HepG2 (cell line): ENCODE measurements at regions not wholly inside any gene's neighbourhood (a gene's known extent, or its start where the extent isn't known, plus 50 kb on each side); places are given as distances from the start of the nearest gene placed in this dataset.

ENCODE experiments used
- ATAC-seq: fragments of 200-7000 bp; cut with Tn5 transposase; 3 replicates; pipeline ENCODE4 v1.9.1; 2020; ENCODE audit warnings: mild to moderate bottlenecking, moderate library complexity
- BruUV-seq: library from RNA; stranded (reverse); fragments of 400-500 nt; replicated peaks from 2 replicates; lab custom pipeline; 2021; lab: Mats Ljungman, UMichigan
- CTCF ChIA-PET: fragments of 300-600 bp; formaldehyde crosslinking; extraction: SDS; loops from one replicate; lab custom pipeline; 2021; ENCODE audit warnings: low total read pairs, inconsistent platforms, low intra/inter-chr PET ratio; lab: Yijun Ruan, JAX
- POLR2A ChIA-PET: fragments of 350-600 bp; sonication (Branson Sonifier 250); formaldehyde crosslinking; loops from one replicate; lab custom pipeline; 2020; ENCODE audit warnings: antibody characterized with exemption, inconsistent platforms; lab: Yijun Ruan, JAX
- DNase-seq: peaks from one replicate; pipeline ENCODE4 v3.0.0-alpha.2; 2015; ENCODE audit warnings: low spot score
- FAIRE-seq: peaks from 3 replicates; lab custom pipeline; 2011; peaks lifted over from hg19 to GRCh38; lab: Jason Lieb, UNC
- H2AFZ ChIP-seq: one replicate; pipeline ENCODE4 v1.6.1; 2011; ENCODE audit warnings: low read length, inconsistent platforms
- H3K27ac ChIP-seq: fragments of 300-600 bp; 3 replicates; pipeline ENCODE4 v1.8.0; 2011; ENCODE audit warnings: mixed run types, mild to moderate bottlenecking, mixed read lengths, low read length, inconsistent platforms; ENCODE audit not compliant: insufficient read depth; ENCODE audit errors: extremely low read length
- H3K27me3 ChIP-seq, 2 experiments: fragments of 200-600 bp in 1 of 2; 2 replicates in 1 of 2; 3 replicates in 1 of 2; pipeline versions ENCODE4 v1.6.0 to v1.8.0; 2011; ENCODE audit warnings: low read length in 2 of 2, mild to moderate bottlenecking in 2 of 2, moderate library complexity in 2 of 2, inconsistent platforms in 1 of 2; ENCODE audit not compliant: insufficient read depth in 2 of 2, control insufficient read depth in 1 of 2
- H3K36me3 ChIP-seq, 2 experiments: fragments of 200-600 bp in 1 of 2; replicated peaks in 1 of 2; 2 replicates in 1 of 2; 3 replicates in 1 of 2; pipeline versions ENCODE4 v1.5.1 to v1.8.0; 2011; ENCODE audit warnings: low read length in 2 of 2, inconsistent platforms in 1 of 2; ENCODE audit not compliant: insufficient read depth in 2 of 2, control insufficient read depth in 1 of 2
- H3K4me1 ChIP-seq: 2 replicates; pipeline ENCODE4 v1.5.1; 2012; ENCODE audit warnings: low read length, inconsistent platforms; ENCODE audit not compliant: insufficient read depth
- H3K4me2 ChIP-seq: 2 replicates; pipeline ENCODE4 v1.6.0; 2011; ENCODE audit warnings: low read depth, low read length, inconsistent platforms
- H3K4me3 ChIP-seq, 3 experiments: fragments of 200-600 bp in 1 of 3; sonication (generic), shearing (Covaris generic) in 1 of 3; replicated peaks in 1 of 3; 2 replicates each; pipeline ENCODE4 v1.5.1; 2011 to 2016; ENCODE audit warnings: low read length in 3 of 3, inconsistent platforms in 2 of 3, low read depth in 2 of 3, mild to moderate bottlenecking in 2 of 3, control low read depth in 1 of 3, mixed read lengths in 1 of 3; ENCODE audit not compliant: insufficient read depth in 1 of 3
- H3K79me2 ChIP-seq: one replicate; pipeline ENCODE4 v1.6.1; 2011; ENCODE audit warnings: low read length, inconsistent platforms; ENCODE audit not compliant: insufficient read depth
- H3K9ac ChIP-seq: 2 replicates; pipeline ENCODE4 v1.6.0; 2011; ENCODE audit warnings: mild to moderate bottlenecking, low read depth, low read length, inconsistent platforms; ENCODE audit not compliant: insufficient read depth
- H3K9me3 ChIP-seq: 2 replicates; pipeline ENCODE4 v1.5.1; 2012; ENCODE audit warnings: mild to moderate bottlenecking, low read length
- H4K20me1 ChIP-seq: 2 replicates; pipeline ENCODE4 v1.6.0; 2011; ENCODE audit warnings: inconsistent platforms, mild to moderate bottlenecking, low read length, moderate library complexity; ENCODE audit not compliant: insufficient read depth
- BRD4 ChIP-seq: sonication (generic); formaldehyde crosslinking; IDR thresholded peaks from 2 replicates; pipeline ENCODE4 v1.4.0; 2020; ENCODE audit warnings: missing genetic modification reagents
- CENPBD1 ChIP-seq: sonication (generic); formaldehyde crosslinking; IDR thresholded peaks from 2 replicates; pipeline ENCODE4 v1.8.0; 2022; ENCODE audit warnings: missing genetic modification reagents, low read depth, mild to moderate bottlenecking, borderline replicate concordance
- CREB3 ChIP-seq: sonication (generic); formaldehyde crosslinking; IDR thresholded peaks from 2 replicates; pipeline ENCODE4 v1.5.0; 2020; ENCODE audit warnings: missing genetic modification reagents
- DNMT3B ChIP-seq: conservative IDR thresholded peaks from 2 replicates; pipeline ENCODE4 v1.6.1; 2016; ENCODE audit warnings: missing biosample characterization, control low read depth
- HNF1B ChIP-seq: sonication (generic); formaldehyde crosslinking; IDR thresholded peaks from 2 replicates; pipeline ENCODE4 v1.5.1; 2020; ENCODE audit warnings: mild to moderate bottlenecking, moderate library complexity, missing genetic modification reagents
- HNRNPLL ChIP-seq: fragments of 200-400 bp; formaldehyde crosslinking; IDR thresholded peaks from 2 replicates; pipeline ENCODE4 v1.6.1; 2017; ENCODE audit warnings: mild to moderate bottlenecking, low read depth, low read length; ENCODE audit not compliant: poor library complexity, severe bottlenecking
- HOXA7 ChIP-seq: sonication (generic); formaldehyde crosslinking; IDR thresholded peaks from 2 replicates; pipeline ENCODE4 v1.8.1; 2022; ENCODE audit warnings: mild to moderate bottlenecking, missing genetic modification reagents, moderate library complexity
- IRF9 ChIP-seq: sonication (generic); formaldehyde crosslinking; IDR thresholded peaks from 2 replicates; pipeline ENCODE4 v1.8.0; 2022; ENCODE audit warnings: missing genetic modification reagents, mild to moderate bottlenecking, borderline replicate concordance
- JUNB ChIP-seq: sonication (generic); formaldehyde crosslinking; IDR thresholded peaks from 2 replicates; pipeline ENCODE4 v1.8.0; 2022; ENCODE audit warnings: missing genetic modification reagents, mild to moderate bottlenecking, borderline replicate concordance
- MBD4 ChIP-seq: IDR thresholded peaks from 2 replicates; pipeline ENCODE4 v1.6.1; 2012; ENCODE audit warnings: low read length, inconsistent platforms, borderline replicate concordance
- NKX3-1 ChIP-seq: sonication (generic); formaldehyde crosslinking; IDR thresholded peaks from 2 replicates; pipeline ENCODE4 v1.5.0; 2020; ENCODE audit warnings: missing genetic modification reagents
- TBX2 ChIP-seq: sonication (generic); formaldehyde crosslinking; IDR thresholded peaks from 2 replicates; pipeline ENCODE4 v1.5.0; 2020; ENCODE audit warnings: missing genetic modification reagents, mild to moderate bottlenecking, borderline replicate concordance
- TGIF2 ChIP-seq: IDR thresholded peaks from 2 replicates; pipeline ENCODE4 v1.6.1; 2016; ENCODE audit warnings: control low read depth, missing compliant biosample characterization
- ZNF101 ChIP-seq: sonication (generic); formaldehyde crosslinking; IDR thresholded peaks from 2 replicates; pipeline ENCODE4 v1.4.0; 2020; ENCODE audit warnings: mild to moderate bottlenecking, low read depth, missing genetic modification reagents, borderline replicate concordance
- ZNF83 ChIP-seq: sonication (generic); formaldehyde crosslinking; IDR thresholded peaks from 2 replicates; pipeline ENCODE4 v1.4.0; 2020; ENCODE audit warnings: missing genetic modification reagents, mild to moderate bottlenecking, borderline replicate concordance
- ZZZ3 ChIP-seq: sonication (generic); formaldehyde crosslinking; IDR thresholded peaks from 2 replicates; pipeline ENCODE4 v1.4.0; 2020; ENCODE audit warnings: missing genetic modification reagents, mild to moderate bottlenecking, borderline replicate concordance
- WGBS: methylation state at CpG from one replicate; pipeline ENCODE4 v1.1.6; 2017; ENCODE audit warnings: low lambda C conversion rate; 5-methylcytosine and 5-hydroxymethylcytosine counted together
- in situ Hi-C: cut with HindIII; loops from 2 replicates; pipeline ENCODE4 v1.10.0; 2017; ENCODE audit warnings: low pct_unique_long_range_greater_than_20kb; ENCODE audit not compliant: extremely low pct_ligation_motif_present
- intact Hi-C: fragments of 100-400 bp; cut with micrococcal nuclease; formaldehyde crosslinking; loops from one replicate; pipeline ENCODE4 v1.10.0; 2022; ENCODE audit not compliant: unreplicated experiment

- Histone ChIP-seq H4K20me1 (no peaks in the 10 kb centered on the region), H3K4me3 (no peak overlapping the region), H3K4me2 (no peak overlapping the region), H3K27ac (no peak overlapping the region), H3K36me3 (no peaks in the 10 kb centered on the region), H3K27me3 (peaks cover 0 to 4% of the 10 kb centered on the region in 2 experiments; a peak in 2 of 5 replicates), H3K4me1 (no peaks in the 10 kb centered on the region), H3K79me2 (no peaks in the 10 kb centered on the region), H2AFZ (no peak overlapping the region), H3K9ac (no peak overlapping the region), H3K9me3 (no peaks in the 10 kb centered on the region)
- FAIRE-seq = no peak
- ChIA-PET POLR2A (no interaction called here), CTCF (no interaction called here)
- no peak for TF ChIP-seq CREB3 (CRISPR knock-in tag)
- TF ChIP-seq ZZZ3 (CRISPR knock-in tag) = no peak
- TF ChIP-seq IRF9 = no peak
- TF ChIP-seq TBX2 = no peak
- no peak for TF ChIP-seq HNRNPLL
- no peak for TF ChIP-seq CENPBD1
- TF ChIP-seq NKX3-1 (CRISPR knock-in tag) = no peak
- no peak for TF ChIP-seq TGIF2 (CRISPR knock-in tag)
- no peak for TF ChIP-seq ZNF83 (CRISPR knock-in tag)
- no peak for TF ChIP-seq HOXA7
- TF ChIP-seq ZNF101 (CRISPR knock-in tag) = no peak
- no peak for TF ChIP-seq JUNB (CRISPR knock-in tag)
- TF ChIP-seq MBD4 = no peak
- TF ChIP-seq BRD4 (CRISPR knock-in tag) = no peak
- TF ChIP-seq HNF1B (CRISPR knock-in tag) = no peak
- TF ChIP-seq DNMT3B (CRISPR knock-in tag) = no peak
- in situ Hi-C loops (no loop called here), intact Hi-C loops (no loop called here)
- ATAC-seq = no peak
- WGBS = 62% methylated on average over 5 of the region's 5 CpGs
- no TSS peak for BruUV-seq
- DNase-seq = no peak
These were observed 200.1 kb upstream of the SIX2 start for GRCh38 chr2:45209302-45209701.
